Epithelial cell of esophagus (primary cell): ENCODE measurements at regions not wholly inside any gene's neighbourhood (a gene's known extent, or its start where the extent isn't known, plus 50 kb on each side); places are given as distances from the start of the nearest gene placed in this dataset.

Experiments
- DNase-seq: peaks from one replicate; pipeline ENCODE4 v3.0.0; 2010; ENCODE audit warnings: low read depth
- H3K4me3 ChIP-seq: 2 replicates; pipeline ENCODE4 v1.5.1; 2011; ENCODE audit warnings: mild to moderate bottlenecking, low read length, control low read depth
- TF ChIP-seq, protein P1 (sequence below): IDR thresholded peaks from 2 replicates; pipeline ENCODE4 v1.5.1; 2011; ENCODE audit warnings: low read depth, mild to moderate bottlenecking, low read length, control low read depth, inconsistent platforms; ENCODE audit not compliant: insufficient read depth; ENCODE audit errors: missing control alignments

DNA sequence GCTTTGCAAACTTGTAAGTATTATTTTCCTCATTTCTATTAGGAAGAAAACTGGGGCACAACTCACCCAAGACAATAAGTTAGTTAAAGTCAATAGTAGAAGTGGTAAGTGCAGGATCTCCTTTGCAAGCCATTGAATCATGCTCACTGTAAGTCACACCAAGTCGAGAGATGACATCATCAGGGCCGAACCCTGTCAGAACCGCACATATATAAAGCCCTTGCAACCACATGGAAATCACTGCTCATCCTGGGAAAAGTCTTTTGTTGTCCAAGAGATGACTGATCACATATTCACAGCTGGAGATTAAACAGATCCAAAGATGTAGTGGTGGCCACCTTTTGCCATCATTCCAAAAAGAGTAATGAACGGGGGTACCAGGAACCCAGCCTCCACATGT, 484.8 kb upstream of the ID2 start:
- TF ChIP-seq, protein P1, sequence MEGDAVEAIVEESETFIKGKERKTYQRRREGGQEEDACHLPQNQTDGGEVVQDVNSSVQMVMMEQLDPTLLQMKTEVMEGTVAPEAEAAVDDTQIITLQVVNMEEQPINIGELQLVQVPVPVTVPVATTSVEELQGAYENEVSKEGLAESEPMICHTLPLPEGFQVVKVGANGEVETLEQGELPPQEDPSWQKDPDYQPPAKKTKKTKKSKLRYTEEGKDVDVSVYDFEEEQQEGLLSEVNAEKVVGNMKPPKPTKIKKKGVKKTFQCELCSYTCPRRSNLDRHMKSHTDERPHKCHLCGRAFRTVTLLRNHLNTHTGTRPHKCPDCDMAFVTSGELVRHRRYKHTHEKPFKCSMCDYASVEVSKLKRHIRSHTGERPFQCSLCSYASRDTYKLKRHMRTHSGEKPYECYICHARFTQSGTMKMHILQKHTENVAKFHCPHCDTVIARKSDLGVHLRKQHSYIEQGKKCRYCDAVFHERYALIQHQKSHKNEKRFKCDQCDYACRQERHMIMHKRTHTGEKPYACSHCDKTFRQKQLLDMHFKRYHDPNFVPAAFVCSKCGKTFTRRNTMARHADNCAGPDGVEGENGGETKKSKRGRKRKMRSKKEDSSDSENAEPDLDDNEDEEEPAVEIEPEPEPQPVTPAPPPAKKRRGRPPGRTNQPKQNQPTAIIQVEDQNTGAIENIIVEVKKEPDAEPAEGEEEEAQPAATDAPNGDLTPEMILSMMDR = no peak
- no peak overlapping the region for H3K4me3 ChIP-seq
- DNase-seq = no peak

DNA sequence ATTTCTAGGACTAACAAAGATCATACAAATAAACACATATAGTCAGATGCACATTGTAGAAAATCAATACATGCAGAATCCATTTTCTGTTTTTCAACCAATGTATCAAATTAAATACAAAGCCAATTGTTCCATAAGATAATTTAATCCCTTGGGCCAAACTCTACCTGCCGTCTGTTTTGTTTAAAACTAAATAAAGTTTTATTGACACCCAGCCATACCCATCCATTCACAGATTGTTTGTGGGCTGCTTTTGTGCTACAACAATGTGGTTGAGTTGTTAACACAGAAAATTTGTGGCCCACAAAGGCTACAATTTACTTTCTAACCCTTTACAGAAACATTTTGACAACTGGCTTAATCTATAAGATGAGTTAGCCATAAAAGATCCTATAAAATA, 484.0 kb upstream of the ID2 start:
- TF ChIP-seq, protein P1 = no peak
- no peak for DNase-seq
- H3K4me3 ChIP-seq = no peak overlapping the region

DNA sequence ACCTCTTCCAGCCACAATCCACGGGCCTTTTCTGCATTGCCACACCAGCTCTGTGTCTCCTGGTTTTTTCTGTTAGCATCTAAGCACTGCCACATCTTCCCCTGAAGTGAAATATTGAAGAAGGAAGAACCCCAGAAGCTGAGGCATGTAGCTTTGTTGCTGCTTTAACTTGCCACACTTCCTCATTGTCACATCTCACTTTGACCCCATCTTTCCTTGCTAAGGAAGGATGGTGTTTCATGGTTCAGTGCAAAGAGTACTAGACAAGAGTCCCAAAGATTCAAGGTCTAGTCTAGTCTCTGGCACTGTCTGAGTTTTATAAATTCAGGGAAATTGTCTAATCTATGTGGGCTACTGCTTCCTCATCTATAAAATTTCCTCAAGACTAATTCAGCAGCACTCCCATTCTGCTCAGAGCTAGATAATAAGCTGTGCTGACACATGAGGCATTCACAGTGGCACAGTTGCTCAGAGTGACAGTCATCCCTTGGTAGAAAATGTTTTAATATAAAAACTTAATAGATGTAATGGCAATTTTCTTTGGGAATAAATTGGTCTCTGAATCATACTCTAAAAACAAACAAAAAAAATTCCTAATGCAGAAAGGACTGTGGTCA, 483.0 kb upstream of the ID2 start:
- TF ChIP-seq, protein P1 = no peak
- no peak overlapping the region for H3K4me3 ChIP-seq
- no peak for DNase-seq

DNA sequence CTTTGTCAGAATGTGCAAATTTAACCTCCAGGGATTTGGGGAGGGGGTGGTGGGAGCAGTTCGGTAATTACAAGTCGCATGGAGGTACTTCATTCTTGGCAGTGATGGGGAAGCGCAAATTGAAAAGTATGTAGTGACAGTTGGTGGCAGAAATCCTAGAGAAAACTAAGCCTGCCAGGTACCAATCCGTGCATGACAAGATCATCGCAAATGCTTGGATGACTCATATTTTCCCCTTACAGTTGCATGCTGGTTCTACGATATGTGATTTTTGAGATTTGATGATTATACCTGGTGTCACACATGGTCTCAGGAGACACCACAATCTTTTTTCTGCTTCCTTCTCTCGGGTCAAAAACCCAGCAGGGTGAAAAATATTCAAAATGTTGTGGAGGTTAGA, 479.7 kb upstream of the ID2 start:
- no peak overlapping the region for H3K4me3 ChIP-seq
- TF ChIP-seq, protein P1 = no peak
- DNase-seq = no peak

DNA sequence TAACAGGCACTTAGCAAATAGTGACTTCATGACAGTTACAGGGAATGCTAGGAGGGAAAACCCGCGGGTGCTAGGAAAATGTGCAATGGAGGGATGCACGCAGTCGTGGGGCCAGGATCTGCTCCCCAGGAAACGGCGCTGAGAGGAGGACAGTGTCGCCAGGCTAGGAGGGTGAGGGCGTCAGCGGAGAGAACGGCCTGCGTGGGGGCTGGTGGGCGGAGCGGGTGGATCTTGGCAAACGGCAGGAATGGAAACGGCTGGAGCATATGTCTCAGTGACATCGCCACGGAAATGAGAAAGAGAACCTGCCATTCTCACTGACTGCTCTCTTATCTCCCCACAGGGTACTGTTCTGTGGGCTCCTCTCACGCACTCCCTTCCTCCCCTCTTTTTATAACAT, 478.5 kb upstream of the ID2 start:
- TF ChIP-seq, protein P1 = no peak
- no peak overlapping the region for H3K4me3 ChIP-seq
- DNase-seq = no peak

DNA sequence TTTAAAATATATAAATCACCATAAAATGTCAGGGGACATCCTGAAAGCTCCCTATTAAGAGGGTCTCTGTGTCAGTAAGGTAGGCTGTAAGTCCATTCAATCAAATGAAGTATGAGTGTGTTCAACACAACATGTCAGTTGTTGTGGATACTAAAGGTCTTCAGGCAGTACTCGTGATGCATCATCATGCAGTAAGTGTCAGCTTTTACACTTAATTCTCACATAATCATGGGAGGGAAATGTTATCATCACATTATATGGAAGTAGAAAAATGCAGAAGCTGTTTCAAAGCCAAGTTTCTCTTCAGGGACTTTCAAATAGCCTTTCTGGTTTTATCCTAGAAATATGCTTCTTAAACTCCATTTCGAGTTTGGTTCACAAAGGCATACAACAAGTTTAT, 477.1 kb upstream of the ID2 start:
- TF ChIP-seq, protein P1 = no peak
- H3K4me3 ChIP-seq = no peak overlapping the region
- no peak for DNase-seq

DNA sequence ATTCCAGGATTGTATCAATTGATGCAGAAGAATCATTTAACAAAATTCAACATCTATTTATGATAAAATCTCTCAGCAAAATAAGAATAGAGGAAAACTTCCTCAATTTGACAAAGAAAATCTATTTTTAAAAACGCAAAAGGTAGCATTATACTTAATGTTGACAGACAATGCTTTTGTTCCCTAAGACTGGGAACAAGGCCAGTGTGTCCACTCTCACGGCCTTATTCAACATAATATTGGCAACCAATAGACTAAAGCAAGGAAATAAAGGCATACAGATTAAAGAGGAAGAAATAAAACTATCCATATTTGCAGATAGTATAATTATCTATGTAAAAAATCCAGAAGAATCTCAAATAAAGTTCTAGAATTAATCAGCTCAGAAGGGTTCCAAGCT, 472.4 kb upstream of the ID2 start:
- no peak for DNase-seq
- no peak overlapping the region for H3K4me3 ChIP-seq
- TF ChIP-seq, protein P1 = no peak
